Ovary (tissue), 7 donors: ENCODE measurements at regions not wholly inside any gene's neighbourhood (a gene's known extent, or its start where the extent isn't known, plus 50 kb on each side); places are given as distances from the start of the nearest gene placed in this dataset.

Source experiments
- DNase-seq, 5 donors: peaks; one replicate each; pipeline ENCODE4 v3.0.0-alpha.2; 2019 to 2020
- H3K27ac ChIP-seq, 2 donors: fragments of 200-600 bp; one replicate each; pipeline versions ENCODE4 v1.5.1 to v1.8.0; 2019 to 2022
- H3K27me3 ChIP-seq: fragments of 200-600 bp; one replicate; pipeline ENCODE4 v1.8.0; 2022
- H3K36me3 ChIP-seq: fragments of 200-600 bp; sonication (generic); one replicate; pipeline ENCODE4 v1.5.1; 2019
- H3K4me1 ChIP-seq: one replicate; pipeline ENCODE4 v1.8.1; 2013; ENCODE audit warnings: mild to moderate bottlenecking, moderate library complexity; ENCODE audit not compliant: insufficient read depth
- H3K4me3 ChIP-seq: fragments of 200-600 bp; sonication (generic); one replicate; pipeline ENCODE4 v1.5.1; 2017
- H3K9me3 ChIP-seq, 2 donors: fragments of 200-600 bp in 1 of 2; sonication (generic) in 1 of 2; one replicate each; pipeline versions ENCODE4 v1.5.1 to v1.8.1; 2013 to 2019; ENCODE audit warnings: mild to moderate bottlenecking in 1 of 2, moderate library complexity in 1 of 2
- CTCF ChIP-seq, 3 donors: fragments of 450-650 bp in 2 of 3; fragments of 200-600 bp in 1 of 3; IDR thresholded peaks; one replicate each; pipeline versions ENCODE4 v1.5.1 to v1.8.0; 2016 to 2022; ENCODE audit warnings: antibody characterized with exemption in 3 of 3, mild to moderate bottlenecking in 1 of 3
- EP300 ChIP-seq: sonication (generic); formaldehyde crosslinking; IDR thresholded peaks from one replicate; pipeline ENCODE4 v1.6.1; 2017; ENCODE audit warnings: antibody characterized with exemption
- POLR2A ChIP-seq: fragments of 450-650 bp; IDR thresholded peaks from one replicate; pipeline ENCODE4 v1.6.1; 2017; ENCODE audit warnings: antibody characterized with exemption, mild to moderate bottlenecking, moderate library complexity
- WGBS, 3 donors: extraction: QIAGEN DNeasy Blood & Tissue Kit in 1 of 3; methylation state at CpG; one replicate each; pipeline versions ENCODE4 v1.1.5 to v1.1.7; 2013 to 2017; 5-methylcytosine and 5-hydroxymethylcytosine counted together
- intact Hi-C, 4 donors: fragments of 100-400 bp; cut with DNase I; formaldehyde crosslinking; loops; one replicate each; pipeline versions ENCODE4 v1.11.0 to v1.15.1; 2022 to 2023
- donor health status: DM: no; HTN: no; CAD: no; lungs with moderate emphysema.
- donor health status: DM: no; HTN: no; CAD: no.
- donor health status: Bipolar disorder and iron deficiency.
- donor health status: DM: no; HTN: no; CAD: no.
- donor health status: DM: yes; HTN: yes; CAD: no.

DNA sequence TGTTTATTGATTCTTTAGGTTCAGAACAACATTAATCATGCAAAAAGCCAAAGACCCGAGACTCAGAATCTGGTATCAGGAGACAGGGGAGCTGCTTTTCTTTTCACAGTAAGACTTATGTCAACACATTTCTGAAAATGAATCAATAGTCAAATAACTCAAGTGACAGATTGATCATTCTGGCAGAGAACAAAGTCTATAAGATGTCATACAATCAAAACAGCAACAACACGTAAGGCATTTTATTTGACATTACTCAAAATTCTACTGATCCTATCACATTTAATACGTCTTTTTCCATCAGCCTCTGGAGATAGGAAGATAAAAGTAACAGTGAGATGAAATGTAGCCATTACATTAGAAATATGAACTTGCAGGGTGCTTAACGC is 93.4 kb upstream of the EEF1E1 start:
- DNase-seq, result no peak
- Histone ChIP-seq H3K4me3 (no peak overlapping the region), H3K9me3 (no peaks in the 10 kb centered on the region), H3K36me3 (no peaks in the 10 kb centered on the region), H3K27ac (no peak overlapping the region), H3K27me3 (no peaks in the 10 kb centered on the region), H3K4me1 (no peaks in the 10 kb centered on the region)
- no peak for TF ChIP-seq EP300
- TF ChIP-seq CTCF (IDR thresholded peaks at IDR 0.05), result no peak
- TF ChIP-seq POLR2A, result no peak
- intact Hi-C loops, result no loop called here
- WGBS, 3 donors, result 40 to 52% (median 41%) methylated on average over 4 of the region's 4 CpGs

- no peak for TF ChIP-seq EP300
- no peak for TF ChIP-seq CTCF (IDR thresholded peaks at IDR 0.05)
- TF ChIP-seq POLR2A, result no peak
- H3K27me3 ChIP-seq, result no peaks in the 10 kb centered on the region
- 43 to 51% (median 48%) methylated on average over 3 of the region's 3 CpGs for WGBS, 3 donors
- H3K9me3 ChIP-seq, result no peaks in the 10 kb centered on the region
- no peaks in the 10 kb centered on the region for H3K36me3 ChIP-seq
- H3K4me3 ChIP-seq, result no peak overlapping the region
- DNase-seq, result no peak
- no peaks in the 10 kb centered on the region for H3K4me1 ChIP-seq
- no peak overlapping the region for H3K27ac ChIP-seq
- intact Hi-C loops, result no loop called here
These were observed 92.8 kb upstream of the EEF1E1 start for GRCh38 chr6:8195040-8195713.

DNA sequence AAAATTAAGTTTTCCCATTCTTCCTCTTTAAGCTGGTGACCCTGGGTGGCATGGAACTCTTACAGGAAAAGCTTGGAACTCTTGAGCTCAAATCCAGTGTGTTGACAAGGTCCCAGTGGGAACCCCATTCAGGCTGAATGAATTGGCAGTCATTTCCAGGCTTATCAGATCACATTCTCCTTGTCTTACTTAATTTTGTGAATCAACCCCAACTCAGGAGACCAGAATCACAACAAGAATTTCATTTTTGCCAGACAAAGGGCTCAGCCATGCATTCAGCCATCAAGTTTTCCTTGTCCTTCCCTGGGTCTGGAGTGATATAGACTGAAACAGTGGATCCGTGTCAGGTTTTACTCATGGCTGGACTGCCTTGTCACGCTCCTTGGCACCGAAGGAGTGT is 92.1 kb upstream of the EEF1E1 start:
- intact Hi-C loops, result no loop called here
- Histone ChIP-seq H3K9me3 (no peaks in the 10 kb centered on the region), H3K27ac (no peak overlapping the region), H3K4me1 (no peaks in the 10 kb centered on the region), H3K4me3 (no peak overlapping the region), H3K36me3 (no peaks in the 10 kb centered on the region), H3K27me3 (no peaks in the 10 kb centered on the region)
- 42 to 52% (median 47%) methylated on average over 3 of the region's 3 CpGs for WGBS, 3 donors
- no peak for DNase-seq
- no peak for TF ChIP-seq EP300
- no peak for TF ChIP-seq CTCF (IDR thresholded peaks at IDR 0.05)
- TF ChIP-seq POLR2A, result no peak

GRCh38 chr6:8193541-8193940 is 91.2 kb upstream of the EEF1E1 start:
- Histone ChIP-seq H3K36me3 (no peaks in the 10 kb centered on the region), H3K9me3 (no peaks in the 10 kb centered on the region), H3K27me3 (no peaks in the 10 kb centered on the region), H3K4me3 (no peak overlapping the region), H3K4me1 (no peaks in the 10 kb centered on the region), H3K27ac (no peak overlapping the region)
- no peak for TF ChIP-seq EP300
- no peak for TF ChIP-seq CTCF (IDR thresholded peaks at IDR 0.05)
- no peak for TF ChIP-seq POLR2A
- DNase-seq, result no peak
- intact Hi-C loops, result no loop called here
- WGBS, 3 donors, result 50 to 70% (median 56%) methylated on average over 4 of the region's 4 CpGs
